Breast epithelium (tissue), 3 donors: ENCODE measurements at regions not wholly inside any gene's neighbourhood (a gene's known extent, or its start where the extent isn't known, plus 50 kb on each side); places are given as distances from the start of the nearest gene placed in this dataset.

ENCODE experiments used
- POLR2A ChIP-seq: fragments of 450-650 bp; IDR thresholded peaks from one replicate; pipeline ENCODE4 v1.6.1; 2016; ENCODE audit warnings: antibody characterized with exemption, mild to moderate bottlenecking, moderate library complexity
- TF ChIP-seq, protein P1 (sequence below), 3 donors: fragments of 450-650 bp; IDR thresholded peaks; one replicate each; pipeline ENCODE4 v1.5.1; 2016 to 2017; ENCODE audit warnings: antibody characterized with exemption in 3 of 3, mild to moderate bottlenecking in 3 of 3, moderate library complexity in 3 of 3

DNA sequence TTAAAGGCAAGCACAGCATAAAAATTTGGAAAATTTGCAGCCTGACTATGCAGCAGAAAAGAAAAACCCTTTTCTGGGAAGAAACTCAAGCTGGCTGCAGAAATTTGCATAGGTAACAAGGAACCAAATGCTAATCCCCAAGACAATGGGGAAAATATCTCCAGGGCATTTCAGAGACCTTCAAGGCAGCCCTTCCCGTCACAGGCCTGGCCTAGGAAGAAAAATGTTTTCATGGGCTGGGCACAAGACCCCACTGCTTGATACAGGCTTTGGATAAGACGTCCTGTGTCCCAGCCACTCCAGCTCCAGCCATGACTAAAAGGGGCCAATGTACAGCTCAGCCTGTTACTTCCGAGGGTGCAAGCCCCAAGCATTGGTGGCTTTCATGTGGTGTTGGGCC is 717.6 kb downstream of the TDRD15 start:
- TF ChIP-seq, protein P1, sequence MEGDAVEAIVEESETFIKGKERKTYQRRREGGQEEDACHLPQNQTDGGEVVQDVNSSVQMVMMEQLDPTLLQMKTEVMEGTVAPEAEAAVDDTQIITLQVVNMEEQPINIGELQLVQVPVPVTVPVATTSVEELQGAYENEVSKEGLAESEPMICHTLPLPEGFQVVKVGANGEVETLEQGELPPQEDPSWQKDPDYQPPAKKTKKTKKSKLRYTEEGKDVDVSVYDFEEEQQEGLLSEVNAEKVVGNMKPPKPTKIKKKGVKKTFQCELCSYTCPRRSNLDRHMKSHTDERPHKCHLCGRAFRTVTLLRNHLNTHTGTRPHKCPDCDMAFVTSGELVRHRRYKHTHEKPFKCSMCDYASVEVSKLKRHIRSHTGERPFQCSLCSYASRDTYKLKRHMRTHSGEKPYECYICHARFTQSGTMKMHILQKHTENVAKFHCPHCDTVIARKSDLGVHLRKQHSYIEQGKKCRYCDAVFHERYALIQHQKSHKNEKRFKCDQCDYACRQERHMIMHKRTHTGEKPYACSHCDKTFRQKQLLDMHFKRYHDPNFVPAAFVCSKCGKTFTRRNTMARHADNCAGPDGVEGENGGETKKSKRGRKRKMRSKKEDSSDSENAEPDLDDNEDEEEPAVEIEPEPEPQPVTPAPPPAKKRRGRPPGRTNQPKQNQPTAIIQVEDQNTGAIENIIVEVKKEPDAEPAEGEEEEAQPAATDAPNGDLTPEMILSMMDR (IDR thresholded peaks at IDR 0.05) = no peak
- no peak for TF ChIP-seq POLR2A
